ENCODE measurements at regions not wholly inside any gene's neighbourhood (a gene's known extent, or its start where the extent isn't known, plus 50 kb on each side); places are given as distances from the start of the nearest gene placed in this dataset.

DNA sequence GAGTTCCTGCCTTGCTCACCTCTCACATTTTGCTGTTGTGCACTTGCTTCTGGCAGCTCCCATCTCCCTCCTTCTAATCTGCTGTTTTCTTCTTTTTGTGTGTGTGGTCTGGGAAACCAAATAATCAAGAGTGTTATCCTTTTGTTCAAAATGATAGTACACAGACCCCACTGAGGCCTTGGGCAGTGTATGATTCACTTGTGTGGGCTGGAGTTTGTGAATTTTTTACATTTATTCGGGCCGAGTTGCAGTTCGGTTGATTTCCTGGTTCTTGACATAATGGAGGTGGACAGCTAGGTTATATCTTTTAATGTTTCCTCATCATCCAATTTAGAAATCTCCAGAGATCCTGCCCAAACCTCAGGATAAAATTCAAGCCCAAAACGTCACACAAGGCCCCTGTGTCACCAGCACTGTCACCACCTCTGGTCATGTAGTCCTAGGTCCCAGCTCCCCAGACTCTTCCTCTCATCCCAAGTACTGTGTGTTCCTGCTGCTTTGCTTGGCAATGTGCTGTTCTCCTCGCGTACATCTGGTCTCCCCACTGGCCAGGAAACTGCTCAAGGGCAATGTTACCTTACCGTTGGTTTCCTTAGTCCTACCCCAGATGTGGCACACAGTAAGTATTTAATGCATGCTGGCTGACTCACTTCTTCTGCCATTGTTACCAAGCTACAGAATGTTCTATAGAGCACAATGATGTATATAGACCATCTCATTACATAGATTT, 55.7 kb upstream of the PHACTR2 start:
- peak; percentile 58 for DNase-seq (ENCODE audit: low read depth)

GRCh38 chr6:143621159-143621873, 56.4 kb upstream of the PHACTR2 start:
- no peak for DNase-seq (ENCODE audit: low read depth)

DNA sequence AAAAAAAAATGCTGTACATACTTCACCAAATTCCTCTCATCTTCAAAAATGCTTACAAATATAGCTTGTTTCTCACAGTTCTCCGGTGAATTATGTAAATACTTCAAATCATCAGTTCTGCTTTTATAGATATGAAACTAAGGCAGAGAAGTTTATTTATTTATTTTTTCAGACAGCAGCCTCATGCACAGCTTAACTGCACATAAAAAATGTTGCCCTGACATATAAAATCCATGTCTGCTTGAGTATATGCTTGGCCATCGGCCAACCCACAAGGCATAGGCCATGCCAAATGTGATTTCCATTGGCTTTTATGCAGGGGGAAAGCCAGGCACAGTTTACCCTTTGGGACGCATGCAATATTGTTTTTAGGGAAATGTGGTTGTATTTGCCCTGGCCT, 57.3 kb upstream of the PHACTR2 start:
- DNase-seq (ENCODE audit: low read depth): peak; percentile 5

DNA sequence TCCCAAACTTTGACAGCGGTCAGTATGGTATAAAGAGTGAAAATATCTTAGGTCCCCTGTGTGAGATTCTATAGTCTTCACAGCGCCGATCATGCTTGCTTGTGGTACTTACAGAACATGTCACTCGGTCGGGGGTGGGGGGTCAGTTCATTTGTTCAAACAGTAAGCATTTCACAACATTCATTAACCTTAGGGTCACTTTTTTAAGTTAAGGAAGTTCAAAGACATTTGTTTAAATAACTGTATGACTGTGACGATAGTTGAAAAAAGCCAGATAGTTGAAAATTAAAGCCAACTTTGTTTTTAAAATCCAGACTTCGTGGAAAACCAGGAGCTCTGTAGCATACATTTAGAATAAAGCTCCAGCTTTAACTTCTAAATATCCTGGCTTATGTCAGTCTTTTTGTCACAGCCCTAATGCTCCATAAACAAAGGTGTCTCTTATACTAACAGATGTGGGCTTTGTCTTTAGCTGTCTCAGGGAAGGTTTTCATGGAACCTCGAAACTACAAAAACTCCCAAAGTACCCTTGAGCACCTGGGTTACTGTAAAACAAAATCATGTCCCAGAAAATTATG, 57.9 kb upstream of the PHACTR2 start:
- DNase-seq (ENCODE audit: low read depth): no peak

DNA sequence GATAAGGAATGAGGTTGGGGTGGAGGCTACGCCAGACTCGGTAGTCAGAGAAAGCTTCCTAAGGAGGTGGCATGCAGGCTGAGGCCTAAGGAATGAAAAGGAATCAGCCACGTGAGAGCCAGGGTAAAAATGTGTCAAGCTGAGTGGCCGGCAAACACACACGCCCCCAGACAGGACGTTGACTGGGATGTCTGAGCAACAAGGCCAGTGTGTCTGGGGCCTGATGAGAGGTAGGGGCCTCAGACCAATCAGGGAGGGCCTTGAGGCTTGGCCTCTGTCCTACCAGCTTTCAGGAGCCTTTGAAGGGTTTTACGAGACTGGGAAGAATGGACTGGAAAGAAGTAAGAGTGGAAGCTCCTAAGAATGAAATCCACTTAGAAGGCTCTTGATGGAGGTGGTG, 61.0 kb upstream of the PHACTR2 start:
- DNase-seq (ENCODE audit: low read depth): no peak

GRCh38 chr6:143615785-143616184, 62.0 kb upstream of the PHACTR2 start:
- DNase-seq (ENCODE audit: low read depth): no peak

GRCh38 chr6:143614235-143614634, 63.5 kb upstream of the PHACTR2 start:
- DNase-seq (ENCODE audit: low read depth): no peak

DNA sequence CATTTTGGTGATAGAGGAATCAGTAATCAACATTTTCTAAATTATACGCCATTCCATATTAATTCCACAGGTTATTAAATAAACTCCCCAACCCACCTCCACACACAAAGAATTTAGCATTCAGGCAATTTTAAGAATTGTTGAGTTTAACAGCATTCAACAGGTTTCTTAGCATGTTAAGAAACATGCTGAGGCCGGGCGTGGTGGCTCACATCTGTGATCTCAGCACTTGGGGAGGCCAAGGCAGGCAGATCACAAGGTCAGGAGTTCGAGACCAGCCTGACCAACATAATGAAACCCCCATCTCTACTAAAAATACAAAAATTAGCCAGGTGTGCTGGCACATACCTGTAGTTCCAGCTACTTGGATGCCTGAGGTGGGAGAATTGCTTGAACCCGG, 64.0 kb upstream of the PHACTR2 start:
- DNase-seq (ENCODE audit: low read depth): no peak

GRCh38 chr6:143612186-143612585, 65.6 kb upstream of the PHACTR2 start:
- no peak for DNase-seq (ENCODE audit: low read depth)

GRCh38 chr6:143611580-143611979, 66.2 kb upstream of the PHACTR2 start:
- DNase-seq (ENCODE audit: low read depth): no peak

- DNase-seq (ENCODE audit: low read depth): no peak
Observed at GRCh38 chr6:143609972-143610371, 67.8 kb upstream of the PHACTR2 start.

- DNase-seq (ENCODE audit: low read depth): no peak
Observed at GRCh38 chr6:143609501-143609900, 68.3 kb upstream of the PHACTR2 start.

DNA sequence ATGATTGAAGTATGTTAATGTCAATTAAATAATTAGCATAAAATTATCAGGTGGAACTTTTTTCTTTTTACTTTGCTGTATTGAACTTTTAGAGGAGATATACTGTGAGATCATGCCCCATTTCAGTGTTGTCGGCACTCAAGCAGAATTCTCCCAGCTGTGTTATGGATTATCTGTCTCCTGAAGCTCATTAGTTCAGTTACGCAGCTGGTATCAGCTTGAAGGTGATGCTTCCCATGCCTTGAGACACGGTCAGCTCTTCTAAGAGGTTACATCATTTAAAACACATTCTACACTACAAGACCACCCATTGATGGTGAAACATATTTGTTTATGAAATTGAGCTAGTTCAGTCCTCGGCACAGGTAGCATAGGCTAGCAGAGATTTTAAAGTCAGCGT, 68.9 kb upstream of the PHACTR2 start:
- DNase-seq (ENCODE audit: low read depth): no peak

DNA sequence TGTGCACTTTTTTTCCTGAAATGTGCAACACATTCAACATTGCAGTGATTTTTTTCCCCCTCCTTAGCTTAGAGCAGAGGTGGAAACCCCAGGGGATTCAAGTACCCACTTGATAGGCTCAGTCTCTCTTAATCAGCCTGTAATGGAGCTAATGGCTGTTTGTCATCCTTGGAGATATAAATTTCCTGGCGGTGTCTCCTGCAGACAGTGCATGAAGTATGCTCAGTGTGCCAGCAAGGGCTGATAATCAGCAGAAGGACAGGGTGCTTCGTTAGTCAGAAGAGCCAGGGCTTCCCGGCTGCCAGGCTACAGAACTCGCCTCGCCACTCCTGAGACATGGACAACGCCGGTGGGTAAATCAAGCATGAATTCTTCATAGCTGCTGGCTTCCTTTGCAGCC, 69.8 kb upstream of the PHACTR2 start:
- DNase-seq (ENCODE audit: low read depth): no peak

DNA sequence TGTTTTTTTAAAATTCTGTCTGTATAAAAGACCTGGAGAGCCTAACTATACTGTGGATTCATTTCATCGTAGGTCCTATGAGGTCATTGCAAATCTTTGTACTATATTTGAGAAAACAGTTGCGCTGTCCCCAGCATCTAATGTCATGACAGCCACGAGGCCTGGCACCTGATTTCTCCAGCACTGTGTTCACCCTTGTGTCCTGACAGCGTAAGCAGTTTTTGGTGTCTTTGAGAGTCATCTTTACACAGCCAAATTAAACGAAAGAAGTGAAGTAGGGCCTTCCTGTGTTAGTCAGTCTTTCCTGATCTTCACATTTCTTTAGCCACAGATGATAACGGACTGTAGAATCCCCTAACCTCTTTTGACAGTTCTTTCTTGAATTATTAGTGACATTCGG, 70.6 kb upstream of the PHACTR2 start:
- no peak for DNase-seq (ENCODE audit: low read depth)

DNA sequence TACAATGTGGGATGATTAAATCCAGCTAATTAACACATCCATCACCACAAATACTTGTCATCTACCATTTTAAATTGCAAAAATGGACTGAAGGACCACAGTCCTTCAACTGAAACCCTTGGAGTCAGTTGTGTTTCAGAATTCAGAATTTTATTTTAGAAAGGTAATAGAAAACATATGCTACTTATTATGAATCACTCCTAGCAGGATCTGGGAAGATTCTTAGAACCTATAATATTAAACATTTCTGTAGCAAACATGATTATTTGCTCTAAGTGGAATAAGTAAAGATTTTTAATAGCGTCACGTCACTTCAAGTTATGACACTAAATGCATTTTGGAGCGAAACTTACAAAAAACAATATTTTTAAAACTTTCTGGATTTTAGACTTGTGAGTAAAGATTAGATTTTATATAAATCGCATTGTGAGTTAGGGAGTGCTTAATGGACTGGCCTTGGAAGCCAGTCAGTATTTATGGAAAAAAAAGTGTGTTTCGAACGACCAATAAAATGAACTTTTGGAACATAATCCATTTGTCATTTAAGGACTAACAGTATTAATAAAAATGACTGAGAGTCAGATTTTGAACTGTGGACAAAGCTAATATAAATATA, 71.8 kb upstream of the PHACTR2 start:
- DNase-seq (ENCODE audit: low read depth): no peak

DNA sequence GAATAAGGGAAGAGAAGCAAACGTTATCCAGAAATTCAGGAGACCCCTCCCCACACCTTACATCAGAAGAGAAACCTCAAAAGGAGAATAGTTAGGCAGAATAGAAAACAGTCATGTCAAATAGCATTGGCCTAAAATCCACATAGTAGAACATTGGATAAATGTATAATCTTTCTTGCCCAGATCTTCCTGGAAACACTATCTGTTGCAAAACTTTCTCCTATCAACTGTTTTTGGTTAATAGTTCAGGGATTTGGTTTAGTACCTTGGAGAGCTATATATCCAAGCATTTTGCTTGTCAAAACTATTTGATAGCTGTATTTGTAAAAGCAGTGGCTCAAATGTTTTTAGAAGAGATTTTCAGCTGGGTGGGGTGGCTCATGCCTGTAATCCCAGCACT, 74.3 kb upstream of the PHACTR2 start:
- DNase-seq (ENCODE audit: low read depth): no peak

DNA sequence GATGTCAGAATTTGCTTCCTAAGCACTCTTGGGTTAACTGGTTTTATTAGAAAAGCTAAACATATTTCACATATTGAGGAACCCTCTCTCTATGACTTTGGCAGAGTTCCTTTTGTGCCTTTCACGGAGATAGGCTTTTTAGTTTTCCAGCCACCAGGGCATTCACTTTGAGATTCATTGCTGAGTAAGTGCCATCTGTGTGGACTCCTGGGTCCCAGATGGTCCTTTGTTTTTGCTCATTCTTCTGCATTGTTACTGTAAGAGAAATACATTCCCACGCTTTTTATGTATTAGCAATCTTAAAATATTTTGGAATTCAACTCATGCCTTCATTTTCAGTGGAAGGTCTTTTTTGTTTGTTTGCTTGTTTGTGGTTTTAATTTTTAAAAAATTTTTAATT, 76.3 kb upstream of the PHACTR2 start:
- no peak for DNase-seq (ENCODE audit: low read depth)

- no peak for DNase-seq (ENCODE audit: low read depth)
Observed at GRCh38 chr6:143600821-143601220, 76.9 kb upstream of the PHACTR2 start.

DNA sequence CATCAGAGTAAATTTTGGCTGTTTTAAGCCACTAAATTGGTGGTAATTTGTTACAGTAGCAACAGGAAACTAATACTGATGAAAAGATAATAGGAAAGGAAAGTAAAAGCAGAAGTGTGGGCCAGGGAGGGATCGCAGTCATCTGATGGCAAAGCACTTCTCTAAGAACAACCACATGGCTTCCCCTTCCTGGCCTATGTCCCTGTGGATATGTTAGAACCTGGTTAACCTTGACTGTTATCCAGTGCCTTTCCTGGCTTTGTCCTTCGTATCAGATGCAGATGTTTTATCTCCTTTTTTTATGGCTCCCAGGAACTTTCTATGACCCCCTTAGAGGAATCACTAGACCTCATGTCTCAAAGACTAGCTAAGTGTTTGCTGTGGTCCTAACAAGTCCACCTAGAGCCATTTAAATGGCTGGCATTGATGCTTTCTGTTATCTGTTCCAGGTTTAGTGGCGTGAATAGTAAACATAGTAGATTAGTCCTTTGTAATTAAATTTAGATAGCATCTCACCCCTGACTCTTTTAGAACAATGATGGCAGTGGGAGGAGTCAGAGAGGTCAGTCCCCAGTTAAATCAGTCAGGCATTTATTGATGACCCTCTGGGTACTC, 79.2 kb upstream of the PHACTR2 start:
- no peak for DNase-seq (ENCODE audit: low read depth)

DNA sequence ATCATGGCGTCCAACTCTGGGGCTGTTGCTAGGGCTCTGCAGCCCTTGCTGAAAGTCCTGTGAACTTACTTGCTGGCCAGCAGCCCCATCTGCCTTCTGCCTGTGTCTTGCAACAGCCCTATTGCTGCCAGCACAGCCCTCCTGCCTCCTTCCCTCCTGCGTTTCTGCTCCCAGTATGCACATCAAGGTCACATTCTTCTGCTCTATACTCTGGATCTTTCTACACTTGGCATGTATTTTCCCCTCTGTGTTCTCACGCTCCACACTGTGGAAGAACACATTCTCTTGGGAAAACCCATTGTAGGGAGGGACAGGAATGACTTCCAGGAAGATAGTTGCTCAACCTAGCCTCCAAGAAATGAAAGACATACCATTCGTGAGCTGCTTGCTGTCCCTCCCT, 80.9 kb upstream of the PHACTR2 start:
- DNase-seq (ENCODE audit: low read depth): no peak

GRCh38 chr6:143595251-143596036, 82.3 kb upstream of the PHACTR2 start:
- DNase-seq (ENCODE audit: low read depth): no peak

All from ELR (cell line).